GM19035 (cell line): ENCODE measurements at regions not wholly inside any gene's neighbourhood (a gene's known extent, or its start where the extent isn't known, plus 50 kb on each side); places are given as distances from the start of the nearest gene placed in this dataset.

ENCODE experiments used
- ATAC-seq: cut with Tn5 transposase; IDR thresholded peaks from one replicate; pipeline ENCODE4 v1.9.1; 2021; ENCODE audit not compliant: unreplicated experiment

DNA sequence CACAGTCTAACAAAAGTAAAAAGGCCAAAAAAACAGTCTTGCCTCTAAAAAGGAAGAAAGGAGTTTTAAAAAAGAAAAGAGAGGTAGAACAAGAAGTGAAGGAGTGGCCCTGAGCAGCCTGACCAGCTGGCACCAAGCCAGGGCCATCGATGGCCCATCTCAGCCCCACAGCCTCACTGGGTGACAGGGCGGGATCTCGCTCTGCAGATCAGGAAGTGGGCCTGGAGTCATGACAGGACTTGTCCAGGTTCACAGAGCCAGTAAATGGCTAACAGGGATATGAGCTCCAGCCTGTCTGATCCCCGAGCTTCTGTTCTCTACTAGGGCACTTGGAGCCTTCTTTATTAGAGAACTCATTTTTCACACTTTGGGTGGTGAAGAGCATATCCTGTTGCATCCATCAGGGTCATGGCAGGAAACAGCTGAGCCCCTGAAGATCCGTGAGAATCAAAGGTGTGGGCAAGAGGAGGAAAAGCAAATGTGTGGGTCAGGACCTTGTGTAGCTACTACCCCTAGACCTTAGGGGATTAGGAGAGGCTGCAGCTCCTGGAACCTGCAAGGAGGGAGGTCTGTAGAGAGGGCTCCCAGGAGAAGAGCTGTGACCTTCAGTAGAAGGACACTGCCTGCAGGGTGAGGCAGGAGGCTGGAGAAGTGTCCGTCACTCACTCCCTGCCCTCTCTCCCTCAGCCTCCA lies 299.0 kb upstream of the MSX2 start:
- ATAC-seq, result no peak

DNA sequence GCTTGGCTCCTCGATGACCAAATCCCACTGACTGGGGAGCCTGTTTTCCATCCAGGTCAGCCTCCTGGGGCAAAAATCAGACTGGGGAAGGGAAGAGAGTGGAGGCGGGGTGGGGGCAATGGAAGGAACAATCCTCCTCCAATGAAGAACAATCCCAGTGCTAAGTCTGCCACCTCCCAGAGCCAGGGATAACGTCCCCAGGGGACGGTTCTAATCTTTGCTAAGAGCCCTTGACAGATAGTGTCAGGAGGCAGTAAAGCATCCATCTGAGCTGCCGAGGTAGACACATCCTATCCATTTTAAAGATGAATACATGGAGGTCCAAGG lies 298.5 kb upstream of the MSX2 start:
- no peak for ATAC-seq

DNA sequence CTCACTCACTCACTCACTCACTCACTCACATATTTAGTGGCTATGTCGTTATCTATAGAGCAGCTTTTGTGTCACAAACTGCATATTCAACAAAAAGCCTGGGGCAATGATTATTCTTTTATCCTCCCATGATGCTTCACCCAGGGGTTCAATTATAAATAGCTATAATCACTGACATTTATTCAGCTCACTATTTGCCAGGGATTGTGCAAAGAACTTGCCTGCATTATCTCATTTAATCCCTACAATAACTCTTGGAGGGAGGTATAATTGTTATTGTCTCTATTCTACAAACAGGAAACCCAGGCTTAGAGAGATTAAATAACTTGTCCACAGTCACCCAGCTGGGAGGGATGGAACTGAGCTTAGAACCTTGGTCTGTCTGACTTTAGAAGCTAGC lies 298.0 kb upstream of the MSX2 start:
- no peak for ATAC-seq

DNA sequence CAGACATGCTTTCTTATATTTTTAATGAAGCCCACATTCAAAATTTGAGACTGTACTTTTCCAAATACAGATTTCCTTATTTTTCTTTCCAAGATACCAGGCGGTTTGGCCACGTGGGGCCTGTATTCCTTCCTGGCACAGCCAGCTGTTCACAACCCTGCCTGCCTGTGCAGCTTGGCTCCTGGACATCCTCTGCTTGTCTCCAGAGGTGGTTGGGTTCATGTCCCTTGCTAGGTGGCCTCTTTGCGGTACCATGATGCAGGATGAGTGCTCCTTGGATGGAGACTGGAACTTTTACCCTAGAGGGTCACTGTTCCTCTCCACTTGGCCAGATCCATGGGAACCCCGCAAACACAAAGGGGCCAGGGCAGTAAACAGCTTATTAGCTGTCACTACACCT lies 297.5 kb upstream of the MSX2 start:
- ATAC-seq, result no peak

DNA sequence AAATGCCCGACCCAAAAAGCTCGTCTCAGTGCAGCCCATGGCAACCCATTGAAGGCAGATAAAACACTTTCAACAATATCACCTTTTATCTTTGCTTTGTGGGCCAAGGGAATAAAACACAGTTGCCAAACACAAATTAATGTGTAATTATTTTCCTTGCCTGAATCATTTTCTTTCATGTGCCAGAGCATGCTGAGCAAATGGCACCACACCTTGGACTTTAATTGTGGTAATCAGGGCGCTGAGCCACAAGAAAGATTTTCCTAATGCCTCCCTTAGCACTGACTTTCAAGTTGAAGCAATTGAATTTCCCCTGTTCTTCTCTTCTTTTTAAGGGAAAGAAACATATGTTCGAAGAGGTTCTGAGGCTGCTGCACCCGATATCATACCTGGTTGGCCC lies 297.1 kb upstream of the MSX2 start:
- ATAC-seq, result no peak

DNA sequence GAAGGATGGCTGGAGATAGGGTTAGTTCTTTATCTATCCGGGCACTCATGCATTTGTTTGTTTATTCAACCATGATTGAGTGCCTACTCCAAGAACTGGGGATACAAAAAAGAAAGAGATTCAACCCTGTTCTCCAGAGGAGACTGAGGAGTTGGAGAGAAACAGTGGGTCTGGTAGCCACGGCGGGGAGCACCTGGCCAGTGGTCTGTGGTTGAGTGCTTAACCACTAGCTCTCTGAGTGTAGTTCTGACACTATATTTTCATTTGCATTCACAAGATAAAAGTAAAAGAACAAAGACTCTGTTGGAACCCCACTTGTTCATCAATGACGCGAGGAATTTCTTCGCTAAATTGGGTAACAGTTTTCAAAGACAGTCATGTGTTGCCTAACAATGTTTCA lies 295.5 kb upstream of the MSX2 start:
- ATAC-seq, result no peak

DNA sequence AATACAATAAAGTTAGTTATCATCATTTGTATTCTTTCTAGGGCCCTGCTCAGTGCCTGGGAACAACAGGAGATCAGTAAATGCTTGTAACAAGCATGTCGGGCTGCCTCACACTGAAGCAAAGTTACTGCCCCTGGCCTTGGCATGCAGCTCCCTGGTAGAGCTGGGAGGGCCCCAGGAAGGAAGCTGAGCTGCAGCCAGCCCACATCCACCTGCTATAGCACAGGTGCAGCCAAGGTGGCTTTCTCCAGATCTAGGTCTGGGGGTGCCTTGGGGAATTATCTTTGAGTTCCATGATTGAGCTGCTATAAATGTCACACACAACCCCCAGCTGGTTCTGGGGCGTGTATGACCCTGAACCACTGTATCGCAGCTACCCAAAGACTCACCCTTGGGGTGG lies 293.4 kb upstream of the MSX2 start:
- no peak for ATAC-seq

DNA sequence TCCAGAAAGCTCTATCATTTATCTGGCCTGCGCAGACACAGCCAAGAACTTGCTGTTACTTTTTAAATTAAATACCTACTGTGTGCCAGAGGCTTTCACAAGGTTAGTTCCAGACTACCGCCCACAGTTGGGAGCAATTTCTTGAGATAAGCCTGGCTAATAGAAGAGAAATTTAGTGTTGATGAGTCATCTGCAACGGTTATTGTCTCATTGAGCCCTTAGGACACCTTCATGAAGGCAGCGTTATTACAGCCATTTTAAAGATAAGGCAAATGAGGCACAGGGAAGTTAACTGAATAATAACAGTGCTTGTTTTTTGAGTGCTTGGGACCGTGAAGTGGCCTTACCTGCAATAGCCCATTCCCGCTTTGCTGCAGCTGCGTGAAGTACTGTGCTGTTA lies 292.9 kb upstream of the MSX2 start:
- ATAC-seq, result no peak

DNA sequence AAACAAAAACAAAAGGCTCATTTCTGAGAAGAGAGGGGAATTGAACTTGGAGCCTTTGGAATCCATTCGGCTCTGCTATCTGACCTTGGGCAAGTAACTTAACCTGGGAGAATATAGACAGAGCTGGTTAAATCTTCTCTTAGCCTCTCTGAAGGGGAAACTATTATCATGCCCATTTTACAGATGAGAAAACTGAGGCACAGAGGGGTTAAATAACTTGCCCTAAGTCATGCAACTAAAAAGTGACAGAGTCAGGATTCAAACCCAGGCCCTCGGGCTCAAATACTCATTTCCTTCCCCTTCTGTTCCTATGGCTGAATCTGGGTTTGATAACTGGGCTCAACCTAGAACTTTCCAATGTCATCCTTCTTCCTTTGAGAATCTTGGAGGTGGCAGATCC lies 291.3 kb upstream of the MSX2 start:
- no peak for ATAC-seq

DNA sequence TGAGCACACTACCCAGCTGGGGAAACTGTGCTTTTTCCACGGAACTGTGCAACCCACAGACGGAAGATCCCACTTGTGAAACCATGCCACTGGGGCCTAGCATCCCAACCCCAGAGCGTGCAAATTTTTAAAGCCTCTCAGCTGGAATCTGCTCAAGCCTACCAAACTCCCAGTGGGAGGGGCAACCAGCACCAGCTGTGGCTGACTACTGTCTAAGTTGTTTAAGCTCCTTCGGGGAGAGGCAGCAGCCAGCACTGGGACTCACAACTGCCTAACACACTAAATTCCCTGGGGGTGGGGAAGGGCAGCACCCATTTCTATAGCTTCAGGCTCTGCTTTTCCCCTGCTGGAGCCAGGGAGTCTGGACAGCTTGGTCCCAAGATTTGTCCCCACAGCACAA lies 287.6 kb upstream of the MSX2 start:
- ATAC-seq, result no peak

DNA sequence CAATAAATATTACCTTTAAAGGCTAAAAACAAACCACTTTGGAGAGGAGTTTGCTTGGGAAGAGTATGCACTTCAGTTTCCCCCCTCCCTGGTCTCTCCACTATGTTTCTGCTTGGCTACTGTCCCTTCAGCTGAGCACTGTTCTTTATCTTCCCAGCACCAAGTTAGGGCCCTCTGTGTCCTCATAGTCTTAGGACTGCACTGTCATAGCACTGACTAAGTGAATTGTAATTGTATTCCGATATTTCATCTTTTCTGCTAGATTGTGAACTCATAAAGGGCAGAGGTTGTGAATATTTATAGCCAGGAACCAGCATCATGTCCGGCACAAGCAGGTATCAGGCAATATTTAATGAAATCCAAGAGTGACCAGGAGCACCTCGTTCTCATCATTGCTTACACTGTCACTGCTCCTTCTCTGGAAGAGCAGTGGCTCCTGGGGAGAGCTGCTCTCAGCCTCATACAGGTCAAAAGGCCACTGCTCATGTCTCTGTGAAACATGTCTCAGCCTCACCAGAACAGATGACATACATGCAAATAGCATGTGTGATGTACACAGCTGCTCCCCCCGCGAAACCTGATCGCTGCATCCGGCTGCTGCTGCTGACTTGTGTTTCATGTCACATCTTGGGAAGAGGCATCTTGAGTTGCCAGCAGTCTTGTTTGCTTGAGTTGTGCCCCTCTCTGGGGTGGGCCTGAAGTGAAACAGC lies 279.7 kb upstream of the MSX2 start:
- no peak for ATAC-seq

DNA sequence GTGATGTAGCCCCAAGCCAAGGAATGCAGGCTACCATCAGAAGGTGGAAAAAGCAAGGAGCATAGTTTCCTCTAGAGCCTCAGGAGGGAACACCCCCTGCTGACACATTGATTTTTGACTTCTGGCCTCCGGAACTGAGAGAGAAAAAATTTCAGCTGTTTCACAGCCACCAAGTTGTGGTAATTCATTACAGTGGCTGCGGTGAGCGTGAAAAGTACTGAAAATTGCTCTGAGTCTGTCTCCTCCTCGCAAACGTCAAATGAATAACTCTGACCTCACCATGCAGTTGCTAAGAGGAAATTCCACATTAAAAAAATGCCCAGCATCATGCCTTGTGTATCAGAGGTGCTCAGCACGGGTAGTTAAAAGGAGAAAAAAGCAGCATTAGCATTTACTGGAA lies 277.9 kb upstream of the MSX2 start:
- no peak for ATAC-seq

DNA sequence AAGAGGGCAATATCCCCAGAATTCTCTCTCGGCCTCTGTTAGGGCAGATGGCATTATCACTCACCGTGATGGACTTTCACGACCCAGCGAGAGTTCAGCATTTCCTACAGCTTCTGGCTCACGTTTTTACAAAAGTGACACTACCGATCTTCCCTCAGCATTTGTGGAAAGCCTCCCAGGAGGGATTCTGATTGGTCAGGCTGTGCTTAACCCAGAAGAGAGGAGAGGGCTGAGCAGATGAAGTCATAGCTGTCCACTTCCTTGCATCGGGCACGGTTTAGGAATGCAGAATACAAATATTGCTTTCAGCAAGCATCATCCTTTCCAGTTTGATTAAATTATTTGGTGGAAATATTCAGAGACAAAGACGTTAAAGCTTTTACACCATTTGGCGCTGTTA lies 277.4 kb upstream of the MSX2 start:
- no peak for ATAC-seq

DNA sequence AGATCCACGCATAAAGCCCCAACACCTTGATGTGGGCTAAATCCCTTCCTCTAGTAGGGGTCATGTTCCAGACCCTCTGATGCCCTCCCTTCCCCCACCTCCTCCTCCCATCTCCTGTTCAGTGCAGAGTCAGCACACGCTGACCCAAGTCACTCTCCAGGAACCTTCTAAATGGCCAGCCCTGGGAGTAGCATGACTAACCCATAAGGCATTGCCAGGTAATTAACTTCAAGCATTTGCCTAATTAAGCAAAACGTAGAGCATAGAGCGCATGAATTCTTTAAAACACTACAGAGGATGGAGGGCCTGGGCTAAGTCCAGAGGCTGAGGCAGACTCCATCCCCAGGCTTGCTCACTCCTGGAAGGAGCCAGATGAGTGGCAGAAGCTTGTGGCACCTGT lies 276.3 kb upstream of the MSX2 start:
- ATAC-seq, result no peak

DNA sequence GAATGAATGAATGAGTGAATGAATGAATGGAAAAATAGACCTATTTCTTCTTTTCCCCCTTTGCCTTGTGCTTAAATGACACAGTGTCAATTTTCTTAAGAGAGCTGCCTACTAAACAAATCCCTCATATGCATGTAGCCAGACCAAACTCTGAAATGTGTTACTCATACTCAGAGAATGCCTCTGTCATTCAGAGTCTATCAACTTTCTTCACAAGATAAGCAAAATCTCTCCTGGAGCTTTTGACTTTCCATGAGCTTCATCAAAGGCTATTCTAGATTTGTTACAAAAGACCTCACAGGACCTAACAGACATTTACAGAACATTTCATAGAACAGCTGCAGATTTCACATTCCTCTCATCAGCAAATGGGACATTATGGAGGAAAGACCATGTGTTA lies 275.7 kb upstream of the MSX2 start:
- no peak for ATAC-seq

DNA sequence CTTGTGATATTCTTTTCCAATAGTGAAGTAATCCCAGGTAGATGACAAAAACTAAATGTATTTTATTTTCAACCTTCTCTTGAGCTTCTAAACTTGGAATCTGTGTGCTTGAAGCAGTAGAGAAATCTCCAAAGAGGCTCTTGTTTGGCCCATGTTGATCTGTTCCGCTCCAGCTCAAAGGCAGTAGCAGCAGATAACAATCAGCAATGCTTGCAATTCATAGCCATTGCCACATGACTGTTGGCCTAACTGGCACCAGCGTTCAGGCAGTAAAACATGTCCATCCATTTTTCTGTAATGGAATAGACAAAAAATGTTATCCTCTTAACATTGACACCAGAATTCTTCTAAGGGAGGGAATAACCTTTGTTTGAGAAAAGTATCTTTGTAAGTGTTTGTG lies 270.7 kb upstream of the MSX2 start:
- no peak for ATAC-seq

DNA sequence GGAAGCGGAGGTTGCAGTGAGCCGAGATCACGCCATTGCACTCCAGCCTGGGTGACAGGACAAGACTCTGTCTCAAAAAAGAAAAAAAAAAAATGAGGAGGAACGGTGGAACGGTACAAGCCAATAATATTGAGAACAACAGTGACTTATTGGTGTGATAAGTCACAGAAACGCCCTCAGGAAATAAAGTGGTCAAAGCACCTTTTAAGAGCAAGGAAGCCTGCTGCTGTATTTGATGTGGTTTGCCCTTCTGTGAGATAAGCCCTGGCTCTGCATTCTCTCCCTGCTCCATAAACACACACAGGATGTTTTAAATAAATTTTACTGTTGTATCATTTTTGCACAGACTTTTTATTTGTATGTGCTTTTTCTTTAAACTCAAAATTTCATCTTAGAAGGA lies 269.9 kb upstream of the MSX2 start:
- ATAC-seq, result no peak

DNA sequence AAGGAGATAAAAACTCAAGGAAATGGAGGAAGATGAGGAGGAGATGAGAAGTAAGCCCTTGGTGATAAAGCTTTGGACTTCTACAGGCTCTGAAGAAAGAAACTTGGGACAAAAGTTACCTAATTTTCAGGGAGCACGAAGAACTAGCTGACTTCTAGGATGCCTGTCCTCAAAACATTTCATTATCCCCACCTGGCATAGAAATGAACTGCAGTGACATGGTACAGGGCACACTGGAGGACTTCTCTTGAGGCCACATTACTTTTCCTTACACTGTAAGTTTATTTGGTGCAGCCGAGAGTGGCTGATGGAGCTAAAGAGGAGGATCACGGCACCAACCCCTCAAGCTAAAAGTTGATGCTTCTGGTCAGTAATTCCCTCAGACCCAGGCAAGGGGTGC lies 269.5 kb upstream of the MSX2 start:
- ATAC-seq, result no peak

DNA sequence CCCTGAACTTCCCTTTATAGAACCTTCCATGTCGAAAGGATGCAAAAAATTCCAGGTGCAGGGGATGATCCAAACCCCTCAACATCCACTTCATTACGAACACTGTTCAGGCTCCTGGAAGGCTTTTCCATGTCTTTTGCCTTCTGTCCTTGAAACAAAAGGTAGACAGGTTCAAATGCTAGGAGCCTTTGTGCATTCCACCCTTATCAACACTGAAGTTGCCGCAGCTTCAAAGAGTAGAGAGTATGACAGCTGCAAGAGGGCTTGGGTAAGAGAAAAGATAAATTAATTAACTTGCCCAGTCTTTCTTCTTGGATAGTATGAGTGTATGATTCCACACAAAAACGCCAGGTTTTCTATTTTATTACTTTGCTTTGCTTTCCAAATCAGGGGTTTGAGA lies 269.1 kb upstream of the MSX2 start:
- no peak for ATAC-seq

DNA sequence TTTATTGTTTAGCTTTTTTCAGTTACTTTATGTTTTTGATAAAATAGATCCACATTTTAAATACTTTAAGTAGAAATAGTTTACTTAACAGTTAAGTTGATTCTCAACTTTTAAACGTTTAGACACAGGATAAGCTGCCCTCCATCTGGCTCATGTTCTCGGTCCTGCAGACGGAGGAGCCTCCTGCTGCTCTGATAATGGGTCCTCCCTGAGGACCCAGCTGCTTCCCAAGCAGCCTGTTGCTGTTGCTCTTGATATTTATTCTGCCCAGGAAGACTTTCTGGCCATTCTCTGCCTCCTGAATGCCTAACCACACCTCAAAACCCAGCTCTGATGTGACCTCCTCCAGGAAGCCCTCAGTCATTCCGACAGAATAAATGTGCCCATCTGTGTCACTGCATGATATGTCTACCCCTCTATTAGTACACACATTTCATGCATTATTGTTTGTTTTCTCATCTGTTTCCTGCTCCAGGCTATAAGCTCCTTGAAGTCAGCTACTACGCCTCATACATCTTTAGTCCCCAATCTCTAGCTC lies 267.2 kb upstream of the MSX2 start:
- no peak for ATAC-seq

DNA sequence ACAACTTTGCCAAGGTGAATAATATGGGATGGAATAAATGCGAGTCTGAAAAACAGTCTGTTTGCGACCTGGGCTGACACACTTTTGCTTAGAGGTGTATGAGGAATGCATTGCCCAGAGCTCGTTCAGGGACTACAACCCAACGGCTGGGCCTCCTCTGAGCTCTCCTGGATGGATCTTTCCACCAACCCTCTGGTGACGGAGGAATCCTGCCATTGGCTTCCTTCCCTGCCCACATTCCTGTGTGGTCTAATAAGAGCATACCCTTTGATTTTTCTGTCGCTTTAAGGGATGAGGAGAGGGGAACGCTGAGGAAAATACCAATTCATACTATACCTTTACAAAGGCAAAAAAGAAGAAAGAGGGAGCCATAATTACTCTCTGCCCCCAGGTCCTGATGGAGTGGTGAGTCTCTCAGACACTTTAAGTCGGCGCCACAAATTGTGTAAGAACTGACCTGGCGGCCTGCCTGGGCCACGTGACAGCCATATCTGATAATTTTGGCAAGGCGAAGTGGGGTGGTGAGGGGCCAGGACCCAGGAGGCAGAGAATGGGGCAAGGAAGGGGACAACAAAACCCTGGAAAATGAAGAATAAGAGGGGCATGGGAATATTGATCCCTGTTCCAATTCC lies 265.2 kb upstream of the MSX2 start:
- no peak for ATAC-seq

DNA sequence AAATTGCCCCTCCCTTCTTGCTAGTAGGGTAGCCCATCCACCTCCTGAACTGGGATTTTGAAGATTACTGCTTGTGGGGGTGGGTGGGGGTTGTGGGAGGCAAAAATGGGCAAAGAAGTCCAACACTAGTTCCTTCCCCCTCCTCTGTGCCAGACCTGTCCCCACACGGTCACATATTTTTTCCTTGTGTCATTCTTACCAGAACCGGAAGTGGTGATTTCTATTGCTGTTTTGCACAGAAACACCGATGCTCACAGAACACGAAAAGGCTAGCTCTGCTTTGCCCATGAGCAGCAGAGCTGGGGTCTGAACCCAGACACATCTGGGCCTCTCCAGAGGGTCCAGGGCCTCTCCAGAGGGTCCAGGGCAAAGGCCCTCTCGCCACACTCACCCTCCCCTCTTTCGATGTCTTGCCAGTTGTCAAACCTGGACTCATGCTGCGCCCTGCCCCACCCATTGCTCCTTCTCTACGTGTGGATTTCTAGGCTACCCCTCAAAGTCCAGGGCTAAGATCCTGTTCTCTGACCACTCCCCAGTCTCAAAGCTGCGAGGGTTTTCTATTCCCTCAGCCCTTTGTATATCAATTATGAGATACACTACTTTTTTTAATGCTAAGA lies 264.4 kb upstream of the MSX2 start:
- ATAC-seq, result no peak
